ENCODE measurements at regions not wholly inside any gene's neighbourhood (a gene's known extent, or its start where the extent isn't known, plus 50 kb on each side); places are given as distances from the start of the nearest gene placed in this dataset.
"Not testable (repeated sequence)": the region's sequence is repeated elsewhere in the genome, so short reads cannot be mapped to it uniquely, and the experiment has no call there.

- DNase-seq = no peak
Measured at GRCh38 chr6:97347111-97347510, 64.1 kb upstream of the MMS22L start.

- DNase-seq = no peak
Measured at GRCh38 chr6:97361286-97361685, 78.3 kb upstream of the MMS22L start.

DNA sequence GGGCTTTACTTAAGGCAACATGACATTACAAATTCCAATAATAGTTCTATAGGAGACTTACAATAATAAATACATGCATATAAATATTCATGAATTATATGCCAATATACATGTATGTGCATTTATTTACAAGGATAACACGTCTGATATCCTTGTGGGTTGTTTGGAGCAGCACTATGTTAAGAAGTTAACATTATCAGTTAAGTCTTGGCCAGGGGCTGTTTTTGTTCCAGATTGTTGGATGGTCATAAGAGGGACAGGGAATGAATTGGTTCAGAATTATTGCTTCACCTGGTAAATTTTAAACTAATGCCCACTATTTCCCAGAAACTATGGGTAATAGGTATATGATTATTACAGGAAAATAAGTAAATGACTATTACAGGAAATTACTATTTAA lies 81.3 kb upstream of the MMS22L start:
- no peak for DNase-seq

- not testable (repeated sequence) for DNase-seq
Measured at GRCh38 chr6:97382071-97382470, 99.1 kb upstream of the MMS22L start.

DNA sequence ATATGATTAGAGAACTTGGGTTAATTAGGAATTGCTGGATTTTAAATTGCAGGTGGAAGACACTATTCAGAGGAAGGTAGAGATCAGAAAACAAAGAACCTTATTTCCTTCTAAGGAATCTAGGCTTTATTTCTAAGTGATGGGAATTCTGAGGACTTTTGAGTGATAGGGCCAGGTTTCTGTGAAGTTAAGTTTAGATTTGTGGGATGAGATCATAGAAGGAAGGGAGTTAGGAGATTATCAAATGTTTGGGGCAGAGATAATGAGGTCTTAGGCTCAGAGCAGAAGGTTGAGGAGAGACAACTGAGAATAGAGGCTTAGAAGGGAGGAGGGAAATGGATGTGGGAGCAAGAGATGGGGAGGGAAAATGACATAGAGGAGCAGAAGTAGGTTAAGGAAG lies 109.7 kb upstream of the MMS22L start:
- DNase-seq = no peak

DNA sequence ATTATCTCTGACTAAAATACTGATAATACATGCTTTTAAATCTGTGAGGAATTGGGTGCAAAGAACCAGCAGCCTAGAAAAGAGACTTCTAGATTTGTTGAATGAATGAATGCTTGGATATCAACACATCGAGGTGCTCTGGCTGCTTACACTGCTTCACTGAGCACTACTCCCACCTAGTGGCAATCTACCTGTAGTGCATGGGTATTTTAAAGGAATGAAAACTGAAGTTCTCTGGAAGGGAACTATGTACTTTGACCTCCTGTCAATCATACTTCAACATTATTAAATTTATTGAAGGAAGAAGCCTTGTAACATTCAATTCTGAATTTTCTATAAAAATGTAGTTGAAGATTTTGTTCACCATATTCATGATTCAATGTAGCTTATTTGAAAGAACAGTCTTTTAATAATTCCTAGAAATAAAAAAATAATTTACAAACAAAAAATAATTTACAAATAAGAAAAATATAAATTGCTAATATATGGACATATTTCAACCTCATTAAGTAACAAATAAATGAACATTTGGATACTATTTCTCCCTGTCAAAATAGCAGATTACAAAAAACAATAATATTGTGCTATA lies 111.2 kb upstream of the MMS22L start:
- DNase-seq = peak; percentile 4

GRCh38 chr6:97396880-97397279 lies 113.9 kb upstream of the MMS22L start:
- DNase-seq = no peak

GRCh38 chr6:97399208-97399607 lies 116.2 kb upstream of the MMS22L start:
- no peak for DNase-seq

DNA sequence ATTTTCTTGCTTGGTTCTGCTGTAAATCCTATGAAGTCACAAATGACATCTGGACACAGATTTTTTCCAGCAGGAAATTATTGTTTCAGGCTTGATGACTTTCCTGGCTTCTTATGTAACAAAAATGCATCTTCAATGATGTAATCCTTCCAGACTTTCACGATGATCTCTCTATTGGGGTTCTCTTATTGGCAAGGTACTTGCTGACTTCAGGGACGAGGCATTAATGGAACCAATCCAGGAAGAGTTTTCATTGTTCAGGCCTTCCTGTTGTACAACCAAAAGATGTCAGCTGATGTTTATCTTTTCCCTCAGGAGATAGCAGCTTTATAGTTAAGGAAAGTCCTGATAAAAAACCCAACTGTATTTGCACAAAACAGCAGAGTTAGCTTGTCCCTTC lies 118.5 kb upstream of the MMS22L start:
- DNase-seq = no peak

DNA sequence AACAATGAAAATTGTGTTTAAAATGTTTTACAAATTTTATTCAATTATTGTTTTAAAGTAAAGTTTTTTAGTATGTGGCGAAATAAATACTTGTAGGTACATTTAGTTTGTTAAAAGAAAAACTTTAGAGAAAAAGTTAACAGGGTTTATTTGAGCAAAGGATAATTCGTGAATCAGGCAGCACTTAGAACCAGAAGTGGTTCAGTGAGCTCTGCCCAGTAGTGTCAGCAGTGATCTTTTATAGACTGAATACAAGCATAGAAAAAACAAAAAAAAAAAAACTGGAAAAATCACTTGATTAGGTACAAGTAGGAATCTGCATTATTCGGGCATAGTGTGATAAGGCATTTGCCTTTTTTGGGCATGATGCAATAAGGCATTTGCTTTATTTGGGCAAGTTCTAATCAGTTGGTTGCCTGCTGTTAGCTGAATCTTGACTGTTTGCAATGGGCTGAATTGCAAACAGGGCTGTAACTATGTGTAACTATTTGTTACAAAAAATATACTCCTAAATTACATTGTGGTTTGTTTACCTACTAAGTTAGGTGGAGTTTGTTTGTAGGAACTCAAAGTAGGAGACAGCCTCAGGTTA lies 122.9 kb upstream of the MMS22L start:
- no peak for DNase-seq

GRCh38 chr6:97406633-97407032 lies 123.6 kb upstream of the MMS22L start:
- DNase-seq = no peak

DNA sequence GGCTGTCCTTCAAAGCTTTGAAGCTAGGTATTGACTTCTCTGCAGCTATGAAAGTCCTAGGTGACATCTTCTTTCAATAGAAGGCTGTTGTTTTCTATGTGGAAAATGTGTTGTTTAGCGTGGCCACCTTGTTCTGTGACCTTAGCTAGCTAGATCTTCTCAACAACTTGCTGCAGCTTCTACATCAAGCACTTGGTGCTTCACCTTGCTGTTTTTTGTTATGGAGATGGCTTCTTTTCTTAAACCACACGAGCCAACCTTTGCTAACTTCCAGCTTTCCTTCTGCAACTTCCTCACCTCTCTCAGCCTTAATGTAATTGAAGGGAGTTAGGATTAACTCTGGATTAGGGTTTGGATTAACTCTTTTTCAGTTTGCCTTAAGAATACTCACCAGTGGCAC lies 128.6 kb upstream of the MMS22L start:
- DNase-seq = no peak

GRCh38 chr6:97412511-97412910 lies 129.5 kb upstream of the MMS22L start:
- DNase-seq = no peak

DNA sequence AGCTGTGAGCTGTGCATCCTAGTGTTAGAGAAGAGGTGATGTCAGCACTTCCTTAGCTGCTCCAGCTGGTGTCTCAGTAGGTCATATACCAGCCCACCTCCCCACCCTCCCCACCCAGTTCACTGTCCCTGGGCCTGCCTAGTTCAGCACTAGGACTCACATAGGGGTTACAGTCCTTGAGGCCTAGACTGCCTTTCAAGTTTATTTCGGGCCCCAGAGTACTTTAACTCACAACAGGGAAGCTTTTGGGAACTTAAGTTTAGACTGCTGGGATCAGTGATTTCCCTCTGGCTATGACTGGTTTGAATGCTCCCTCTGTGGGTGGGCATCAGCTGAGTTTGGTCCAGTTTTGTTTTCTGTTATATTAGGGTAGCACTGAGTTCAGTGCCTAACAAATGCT lies 139.2 kb upstream of the MMS22L start:
- DNase-seq = no peak

GRCh38 chr6:97423190-97423589 lies 140.2 kb upstream of the MMS22L start:
- no peak for DNase-seq

- no peak for DNase-seq
Measured at GRCh38 chr6:97427648-97428047, 144.6 kb upstream of the MMS22L start.

DNA sequence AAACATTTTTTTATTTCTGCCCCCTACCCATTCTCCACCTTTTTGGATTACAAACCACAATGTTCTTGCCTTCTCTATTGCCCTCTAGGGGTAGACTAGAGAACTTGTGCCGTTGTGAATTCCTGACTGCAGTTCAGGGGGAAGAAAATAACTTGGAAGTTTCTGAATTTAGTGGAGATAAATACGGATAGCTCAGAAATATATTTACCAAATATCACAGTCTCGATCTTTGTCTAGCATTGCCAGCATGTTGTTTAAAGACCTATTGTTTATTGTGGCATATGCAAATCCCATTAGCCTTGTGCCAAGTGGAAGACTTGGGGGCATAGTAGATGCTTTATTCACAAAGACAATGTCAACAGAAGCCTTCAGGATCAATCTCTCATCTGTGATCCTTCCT lies 154.1 kb upstream of the MMS22L start:
- DNase-seq = peak; percentile 5

DNA sequence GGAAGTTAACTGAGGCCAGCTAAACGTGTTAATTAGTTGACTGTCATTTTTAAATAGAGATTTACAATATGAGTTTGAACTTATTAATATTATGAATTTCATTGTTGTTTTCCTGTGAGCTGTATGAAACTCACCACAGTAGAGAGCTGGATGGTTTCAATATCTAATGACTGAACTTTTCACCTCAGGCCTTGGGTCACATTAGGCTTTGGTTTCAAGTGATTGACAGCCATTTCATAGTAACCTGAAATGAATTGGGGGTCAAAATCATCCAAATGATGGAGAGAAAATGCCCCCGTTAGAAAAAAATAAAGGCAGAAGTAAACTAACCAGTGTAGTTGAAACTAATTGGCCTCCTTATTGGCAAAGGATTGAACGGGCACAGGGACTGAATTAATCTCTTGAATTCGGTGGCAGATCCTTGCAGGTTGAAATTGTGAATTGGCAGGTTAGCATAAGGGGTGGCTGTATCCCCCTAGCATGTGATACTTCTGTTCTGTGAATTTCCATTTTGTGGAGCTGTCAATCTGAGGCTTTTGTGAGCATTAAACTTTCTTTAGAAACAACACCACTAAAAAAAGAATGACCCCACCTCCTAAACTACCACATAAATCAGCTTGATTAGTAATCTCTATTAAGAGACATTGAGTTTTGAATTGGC lies 155.1 kb upstream of the MMS22L start:
- no peak for DNase-seq

DNA sequence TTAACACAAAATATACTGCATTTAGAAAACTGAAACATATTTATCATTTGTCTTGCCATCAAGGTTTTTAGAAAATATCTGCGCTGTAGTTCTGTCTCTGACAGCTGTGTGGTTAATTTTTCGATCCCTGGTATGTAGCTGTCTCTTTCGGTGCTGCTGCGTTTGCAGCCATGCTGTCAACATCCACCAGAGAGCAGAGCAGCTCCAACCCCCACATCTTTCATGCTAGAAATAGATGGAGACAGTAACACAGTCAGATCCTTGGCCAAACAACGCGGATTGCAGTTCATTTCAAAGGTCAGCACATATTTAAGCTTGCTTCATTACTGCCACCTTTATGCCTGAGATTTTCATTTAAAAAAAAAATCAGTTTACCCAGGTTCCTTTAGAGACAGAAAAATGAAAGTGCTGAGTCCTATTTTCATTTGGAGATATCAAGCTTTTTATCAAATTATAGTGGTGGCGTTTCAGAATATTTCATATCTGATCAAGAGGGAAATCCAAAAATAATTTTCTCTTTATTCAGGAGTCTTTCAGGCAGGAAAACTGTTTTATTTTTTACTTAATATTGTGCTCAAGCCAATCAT lies 157.7 kb upstream of the MMS22L start:
- no peak for DNase-seq

DNA sequence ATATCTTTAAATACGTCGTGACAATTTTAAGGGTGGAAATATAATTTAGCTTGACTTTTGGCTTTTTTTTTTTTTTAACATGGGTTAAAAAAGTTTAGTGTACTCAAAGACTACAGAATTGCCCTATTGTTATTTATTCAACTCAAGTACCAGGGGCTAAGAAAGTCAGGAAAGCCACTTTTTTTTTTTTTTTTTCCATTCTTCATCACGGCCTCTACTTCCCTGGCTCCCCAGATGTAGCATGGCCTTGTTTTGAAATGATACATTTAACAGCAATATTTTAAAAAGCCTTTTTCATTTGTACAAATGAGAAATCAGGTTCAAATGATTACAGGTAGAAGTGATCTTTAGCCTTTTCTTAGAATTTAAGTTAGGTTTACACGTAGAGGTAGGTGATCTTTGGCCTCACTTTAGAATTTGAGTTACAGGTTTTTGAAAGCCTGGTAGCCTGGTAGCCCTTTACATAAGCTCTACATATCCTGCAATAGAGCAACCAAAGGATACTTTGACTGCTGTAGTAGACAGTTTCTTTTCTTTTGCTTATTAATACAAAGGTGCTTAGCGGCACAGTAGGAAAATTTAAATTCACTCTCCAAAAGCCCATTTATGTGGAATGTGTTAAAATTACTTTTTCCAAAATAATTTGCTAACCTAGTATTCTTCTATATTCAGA lies 160.5 kb upstream of the MMS22L start:
- DNase-seq = no peak

DNA sequence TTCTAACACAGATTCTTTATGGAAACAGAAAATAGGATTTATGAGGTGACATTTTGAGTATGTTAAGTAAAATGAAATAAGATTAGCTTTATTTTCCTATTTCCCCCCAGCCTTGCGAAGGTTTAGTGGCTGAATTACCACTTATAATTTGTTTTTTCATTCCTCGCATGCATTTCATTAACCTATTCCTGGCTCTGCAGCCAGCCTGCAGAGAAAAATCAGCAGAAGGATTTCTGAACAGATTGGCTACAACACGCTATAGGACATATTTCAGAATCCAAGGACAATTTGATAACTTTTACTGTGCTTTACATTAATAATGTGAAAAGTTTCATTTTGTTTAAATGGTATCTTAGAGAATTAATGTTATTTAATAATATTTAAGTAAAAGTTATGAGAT lies 162.4 kb upstream of the MMS22L start:
- DNase-seq = no peak

GRCh38 chr6:97449444-97449966 lies 166.5 kb upstream of the MMS22L start:
- no peak for DNase-seq

DNA sequence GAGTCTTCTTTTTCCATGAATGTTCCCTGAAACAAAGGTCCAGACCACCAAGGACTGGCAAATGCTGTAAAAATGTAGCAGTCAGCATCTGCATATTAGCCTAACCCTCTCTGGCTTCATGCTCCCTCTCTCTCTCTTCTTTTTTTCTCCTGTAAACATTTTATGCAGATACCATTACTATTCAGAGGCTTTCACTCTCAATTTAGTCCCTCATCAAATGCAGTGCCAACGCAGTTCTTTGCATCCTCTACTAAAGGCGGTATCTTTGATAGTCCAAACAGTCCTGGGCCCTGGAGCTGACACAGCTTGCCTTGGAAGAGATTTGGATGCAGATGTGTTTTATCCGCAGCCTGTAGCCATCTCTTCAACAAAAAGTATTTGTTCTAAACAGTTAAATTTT lies 167.1 kb upstream of the MMS22L start:
- no peak for DNase-seq

- no peak for DNase-seq
Measured at GRCh38 chr6:97456070-97456469, 173.1 kb upstream of the MMS22L start.
